H1 (cell line): ENCODE measurements at regions not wholly inside any gene's neighbourhood (a gene's known extent, or its start where the extent isn't known, plus 50 kb on each side); places are given as distances from the start of the nearest gene placed in this dataset.

ENCODE experiments used
- CTCF ChIA-PET: fragments of 300-600 bp; sonication (Branson Sonifier 250); formaldehyde crosslinking; loops from one replicate; lab custom pipeline; 2021; ENCODE audit not compliant: partially characterized antibody; lab: Charles Lee
- POLR2A ChIA-PET: fragments of 300-600 bp; sonication (Branson Sonifier 250); formaldehyde crosslinking; loops from one replicate; lab custom pipeline; 2021; ENCODE audit warnings: inconsistent platforms; ENCODE audit not compliant: partially characterized antibody; lab: Charles Lee
- DNase-seq, 2 experiments: peaks; one replicate each; pipeline versions ENCODE4 v3.0.0 to v3.0.0-alpha.2; 2010 to 2022; ENCODE audit warnings: low spot score in 2 of 2, low read depth in 1 of 2, mixed read lengths in 1 of 2
- FAIRE-seq: peaks from 2 replicates; lab custom pipeline; 2011; peaks lifted over from hg19 to GRCh38; lab: Jason Lieb, UNC
- H2AFZ ChIP-seq: 2 replicates; pipeline ENCODE4 v1.8.1; 2012; ENCODE audit warnings: low read length, inconsistent platforms
- H2AK5ac ChIP-seq: 2 replicates; pipeline ENCODE4 v1.6.1; 2013; ENCODE audit warnings: low read depth, low read length
- H2BK120ac ChIP-seq: replicated peaks from 2 replicates; pipeline ENCODE3; 2013; ENCODE audit warnings: low read depth, low read length, inconsistent platforms
- H2BK12ac ChIP-seq: 2 replicates; pipeline ENCODE4 v1.6.1; 2013; ENCODE audit warnings: low read depth, low read length
- H2BK15ac ChIP-seq: 2 replicates; pipeline ENCODE4 v1.6.1; 2013; ENCODE audit warnings: low read length
- H2BK20ac ChIP-seq: 2 replicates; pipeline ENCODE4 v1.6.1; 2013; ENCODE audit warnings: low read length
- H2BK5ac ChIP-seq: 2 replicates; pipeline ENCODE4 v1.6.1; 2013; ENCODE audit warnings: low read depth, low read length
- H3K14ac ChIP-seq: 2 replicates; pipeline ENCODE4 v1.6.1; 2013; ENCODE audit warnings: inconsistent platforms; ENCODE audit not compliant: insufficient read length
- H3K18ac ChIP-seq: 2 replicates; pipeline ENCODE4 v1.6.1; 2013; ENCODE audit warnings: low read length; ENCODE audit errors: extremely low read depth
- H3K23ac ChIP-seq: 2 replicates; pipeline ENCODE4 v1.6.1; 2013; ENCODE audit warnings: inconsistent platforms; ENCODE audit not compliant: insufficient read length
- H3K23me2 ChIP-seq: 2 replicates; pipeline ENCODE4 v1.6.1; 2013; ENCODE audit warnings: low read depth, low read length
- H3K27ac ChIP-seq: 2 replicates; pipeline ENCODE4 v1.6.1; 2011; ENCODE audit warnings: low read depth, low read length, inconsistent platforms
- H3K27me3 ChIP-seq, 4 experiments: replicated peaks in 1 of 4; 1 replicate in 1 of 4; 2 replicates in 3 of 4; pipeline versions ENCODE4 v1.6.1 to v1.8.1; 2011 to 2013; ENCODE audit warnings: low read length in 3 of 4, mild to moderate bottlenecking in 3 of 4, inconsistent platforms in 2 of 4, mixed read lengths in 2 of 4, moderate library complexity in 1 of 4; ENCODE audit not compliant: control insufficient read depth in 3 of 4, insufficient read depth in 3 of 4; ENCODE audit errors: extremely low read depth in 1 of 4
- H3K36me3 ChIP-seq, 4 experiments: 2 replicates each; pipeline versions ENCODE4 v1.6.1 to v1.8.1; 2011 to 2013; ENCODE audit warnings: mild to moderate bottlenecking in 4 of 4, low read length in 3 of 4, moderate library complexity in 2 of 4, control low read depth in 1 of 4, inconsistent platforms in 1 of 4; ENCODE audit not compliant: insufficient read depth in 4 of 4, control insufficient read depth in 2 of 4
- H3K4ac ChIP-seq: replicated peaks from 2 replicates; pipeline ENCODE3; 2013; ENCODE audit warnings: low read length, low read depth, mixed read lengths, inconsistent platforms; ENCODE audit not compliant: insufficient read length
- H3K4me1 ChIP-seq, 4 experiments: replicated peaks in 1 of 4; 1 replicate in 1 of 4; 2 replicates in 3 of 4; pipeline versions ENCODE4 v1.6.1 to v1.8.1; 2011 to 2013; ENCODE audit warnings: low read length in 3 of 4, inconsistent platforms in 2 of 4, mixed read lengths in 1 of 4; ENCODE audit not compliant: insufficient read depth in 4 of 4, control insufficient read depth in 3 of 4
- H3K4me2 ChIP-seq, 2 experiments: 2 replicates each; pipeline versions ENCODE4 v1.6.1 to v1.8.1; 2011 to 2013; ENCODE audit warnings: low read depth in 2 of 2, low read length in 2 of 2, control low read depth in 1 of 2, inconsistent platforms in 1 of 2, mild to moderate bottlenecking in 1 of 2; ENCODE audit not compliant: insufficient read depth in 1 of 2
- H3K4me3 ChIP-seq, 4 experiments: fragments of 200-600, 300-600 bp in 1 of 4; sonication (generic), shearing (Covaris generic), sonication (Bioruptor Twin) in 1 of 4; 2 replicates each; pipeline versions ENCODE4 v1.5.1 to v1.8.1; 2011 to 2016; ENCODE audit warnings: low read length in 4 of 4, low read depth in 3 of 4, control low read depth in 2 of 4, inconsistent platforms in 2 of 4, mild to moderate bottlenecking in 2 of 4, mixed read lengths in 1 of 4, moderate library complexity in 1 of 4; ENCODE audit not compliant: insufficient read depth in 2 of 4; ENCODE audit errors: extremely low read depth in 1 of 4
- H3K56ac ChIP-seq: replicated peaks from 2 replicates; pipeline ENCODE3; 2013; ENCODE audit warnings: low read depth, mild to moderate bottlenecking, mixed read lengths, low read length, inconsistent platforms; ENCODE audit not compliant: insufficient read length
- H3K79me1 ChIP-seq: 2 replicates; pipeline ENCODE4 v1.6.1; 2013; ENCODE audit warnings: low read depth, low read length, control low read depth
- H3K79me2 ChIP-seq, 2 experiments: 2 replicates each; pipeline versions ENCODE4 v1.6.1 to v1.8.1; 2012 to 2013; ENCODE audit warnings: low read length in 2 of 2, mild to moderate bottlenecking in 2 of 2, inconsistent platforms in 1 of 2; ENCODE audit not compliant: insufficient read depth in 2 of 2, control insufficient read depth in 1 of 2
- H3K9ac ChIP-seq, 4 experiments: replicated peaks in 1 of 4; 1 replicate in 1 of 4; 2 replicates in 3 of 4; pipeline versions ENCODE4 v1.6.1 to v1.8.1; 2011 to 2013; ENCODE audit warnings: low read depth in 3 of 4, low read length in 3 of 4, control low read depth in 2 of 4, mild to moderate bottlenecking in 2 of 4, moderate library complexity in 2 of 4, inconsistent platforms in 1 of 4; ENCODE audit errors: extremely low read depth in 1 of 4
- H3K9me3 ChIP-seq, 2 experiments: 2 replicates each; pipeline versions ENCODE4 v1.6.1 to v1.8.1; 2012 to 2013; ENCODE audit warnings: mild to moderate bottlenecking in 2 of 2, moderate library complexity in 2 of 2, control low read depth in 1 of 2, inconsistent platforms in 1 of 2, low read depth in 1 of 2, low read length in 1 of 2, mixed read lengths in 1 of 2; ENCODE audit not compliant: insufficient read depth in 2 of 2
- H4K20me1 ChIP-seq, 2 experiments: replicated peaks in 1 of 2; 2 replicates each; pipeline versions ENCODE3 to v1.8.1; 2011 to 2013; ENCODE audit warnings: inconsistent platforms in 2 of 2, low read length in 2 of 2, mild to moderate bottlenecking in 1 of 2; ENCODE audit not compliant: insufficient read depth in 2 of 2, control insufficient read depth in 1 of 2
- H4K5ac ChIP-seq: 2 replicates; pipeline ENCODE4 v1.6.1; 2013; ENCODE audit warnings: low read length, low read depth, mixed read lengths, inconsistent platforms; ENCODE audit not compliant: insufficient read length
- H4K8ac ChIP-seq: 2 replicates; pipeline ENCODE4 v1.8.0; 2013; ENCODE audit warnings: mild to moderate bottlenecking, moderate library complexity, low read length, inconsistent platforms; ENCODE audit not compliant: insufficient read depth; ENCODE audit errors: extremely low read depth
- H4K91ac ChIP-seq: replicated peaks from 2 replicates; pipeline ENCODE3; 2013; ENCODE audit warnings: low read length, mixed read lengths, inconsistent platforms; ENCODE audit not compliant: insufficient read length
- NANOG ChIP-seq: IDR thresholded peaks from 2 replicates; pipeline ENCODE4 v1.6.1; 2011; ENCODE audit warnings: low read length, low read depth, mild to moderate bottlenecking, inconsistent platforms; ENCODE audit not compliant: insufficient read depth, poor library complexity, severe bottlenecking
- POLR2A ChIP-seq, 2 experiments: IDR thresholded peaks; 1 replicate in 1 of 2; 2 replicates in 1 of 2; pipeline ENCODE4 v1.6.1; 2011; ENCODE audit warnings: low read depth in 2 of 2, low read length in 2 of 2, mild to moderate bottlenecking in 2 of 2; ENCODE audit errors: control extremely low read depth in 1 of 2
- POLR2AphosphoS5 ChIP-seq: IDR thresholded peaks from 2 replicates; pipeline ENCODE4 v1.6.1; 2011; ENCODE audit warnings: low read depth, low read length
- POU5F1 ChIP-seq: IDR thresholded peaks from 2 replicates; pipeline ENCODE4 v1.6.1; 2011; ENCODE audit warnings: low read depth, mild to moderate bottlenecking, low read length, moderate library complexity
- RNF2 ChIP-seq: fragments of 200-900, 300-1000 bp; sonication (generic); IDR thresholded peaks from 2 replicates; pipeline ENCODE4 v1.7.1; 2016; ENCODE audit warnings: borderline replicate concordance, low read depth, mild to moderate bottlenecking, antibody characterized with exemption, low read length; ENCODE audit not compliant: poor library complexity, severe bottlenecking; ENCODE audit errors: missing control alignments
- SIX5 ChIP-seq: IDR thresholded peaks from 2 replicates; pipeline ENCODE4 v1.6.1; 2011; ENCODE audit warnings: mild to moderate bottlenecking, low read depth, low read length
- WGBS, 2 experiments: shearing (Covaris generic) in 1 of 2; methylation state at CpG; one replicate each; pipeline versions ENCODE4 v1.1.6 to v1.1.7; 2013 to 2015; ENCODE audit warnings: low lambda C conversion rate in 2 of 2, mixed read lengths in 2 of 2, inconsistent platforms in 1 of 2, low coverage in 1 of 2, missing lambda C conversion rate in 1 of 2; ENCODE audit not compliant: insufficient replicate concordance in 2 of 2, insufficient coverage in 1 of 2, insufficient read length in 1 of 2; ENCODE audit errors: extremely low coverage in 1 of 2, missing lambda C conversion rate in 1 of 2; 5-methylcytosine and 5-hydroxymethylcytosine counted together
- TF ChIP-seq, protein P1 (sequence below): IDR thresholded peaks from 2 replicates; pipeline ENCODE4 v1.6.1; 2012; ENCODE audit warnings: low read length, inconsistent platforms

DNA sequence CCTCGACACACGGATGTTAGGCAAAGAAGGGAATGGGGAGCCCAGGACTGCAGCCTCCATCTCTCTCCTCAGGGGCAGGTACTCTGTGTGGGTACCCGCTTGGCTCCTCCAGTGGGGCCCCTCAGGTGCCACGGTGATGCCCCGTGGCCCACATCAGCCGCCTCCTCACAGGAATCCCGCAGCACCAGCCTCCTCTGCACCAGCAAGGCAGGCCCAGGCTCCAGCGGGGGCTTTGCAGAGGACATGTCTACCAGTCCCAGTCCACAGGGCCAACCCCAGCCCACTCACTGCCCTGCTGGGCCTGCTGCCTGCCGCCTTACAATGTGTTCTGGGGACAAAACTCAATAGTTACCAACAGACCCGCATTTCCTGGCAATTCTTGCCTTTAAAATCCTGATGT is 61.6 kb upstream of the ADGRA1 start:
- peaks cover 5% of the 10 kb centered on the region; the same call in 1 of the 2 replicates for H3K23me2 ChIP-seq
- no peak overlapping the region for H2AK5ac ChIP-seq
- POLR2A ChIA-PET: no interaction called here
- H3K4me2 ChIP-seq: no peak overlapping the region
- H2AFZ ChIP-seq: no peak overlapping the region
- H3K27ac ChIP-seq: no peak overlapping the region
- no peak overlapping the region for H3K23ac ChIP-seq
- no peak for TF ChIP-seq SIX5
- no peak for TF ChIP-seq POLR2AphosphoS5
- TF ChIP-seq RNF2: no peak
- TF ChIP-seq NANOG: no peak
- TF ChIP-seq POLR2A (IDR thresholded peaks at IDR 0.05; ENCODE audit: control extremely low read depth in 1 of 2, low read depth in 2 of 2, low read length in 2 of 2): no peak
- TF ChIP-seq, protein P1, sequence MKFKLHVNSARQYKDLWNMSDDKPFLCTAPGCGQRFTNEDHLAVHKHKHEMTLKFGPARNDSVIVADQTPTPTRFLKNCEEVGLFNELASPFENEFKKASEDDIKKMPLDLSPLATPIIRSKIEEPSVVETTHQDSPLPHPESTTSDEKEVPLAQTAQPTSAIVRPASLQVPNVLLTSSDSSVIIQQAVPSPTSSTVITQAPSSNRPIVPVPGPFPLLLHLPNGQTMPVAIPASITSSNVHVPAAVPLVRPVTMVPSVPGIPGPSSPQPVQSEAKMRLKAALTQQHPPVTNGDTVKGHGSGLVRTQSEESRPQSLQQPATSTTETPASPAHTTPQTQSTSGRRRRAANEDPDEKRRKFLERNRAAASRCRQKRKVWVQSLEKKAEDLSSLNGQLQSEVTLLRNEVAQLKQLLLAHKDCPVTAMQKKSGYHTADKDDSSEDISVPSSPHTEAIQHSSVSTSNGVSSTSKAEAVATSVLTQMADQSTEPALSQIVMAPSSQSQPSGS: no peak
- no peak for TF ChIP-seq POU5F1
- TF ChIP-seq, all 59 proteins: peak for 0
- Histone ChIP-seq H2BK20ac (no peak overlapping the region), H3K4me1 (peaks cover 0 to 10% (median 6%) of the 10 kb centered on the region in 4 experiments; a peak in 4 of 7 replicates), H2BK5ac (no peak overlapping the region), H3K4me3 (no peak overlapping the region), H4K20me1 (no peaks in the 10 kb centered on the region), H3K9me3 (no peaks in the 10 kb centered on the region; a peak in 1 of 4 replicates), H3K9ac (no peak overlapping the region), H2BK12ac (no peak overlapping the region), H4K91ac (no peak overlapping the region), H3K36me3 (no peaks in the 10 kb centered on the region), H3K14ac (no peak overlapping the region), H3K27me3 (peaks cover 0 to 7% (median 4%) of the 10 kb centered on the region in 4 experiments; a peak in 4 of 7 replicates), H3K56ac (no peak overlapping the region), H3K79me1 (no peaks in the 10 kb centered on the region), H3K18ac (no peak overlapping the region), H4K8ac (no peak overlapping the region), H3K4ac (no peak overlapping the region), H4K5ac (no peak overlapping the region), H2BK15ac (no peak overlapping the region), H3K79me2 (no peaks in the 10 kb centered on the region), H2BK120ac (no peak overlapping the region)
- FAIRE-seq (no peak), DNase-seq (no peak)
- CTCF ChIA-PET: interaction anchor here (1.2 kb wide), 1 partner anchor 67 kb away, joined by 3 read pairs; no protein-coding TSS in a partner anchor
- WGBS, 2 experiments: 86% methylated on average over 10 of the region's 10 CpGs; no CpG with 5 or more reads in 1 of the 2 experiments
